DMS 273 (cell line): ENCODE measurements at regions not wholly inside any gene's neighbourhood (a gene's known extent, or its start where the extent isn't known, plus 50 kb on each side); places are given as distances from the start of the nearest gene placed in this dataset.

Source experiments
- DNase-seq: peaks from one replicate; lab custom pipeline; 2025; ENCODE audit not compliant: unreplicated experiment; lab: John Stamatoyannopoulos, UW

- no peak for DNase-seq
Measured at GRCh38 chr1:81446000-81446669, 354.6 kb upstream of the ADGRL2 start.

DNA sequence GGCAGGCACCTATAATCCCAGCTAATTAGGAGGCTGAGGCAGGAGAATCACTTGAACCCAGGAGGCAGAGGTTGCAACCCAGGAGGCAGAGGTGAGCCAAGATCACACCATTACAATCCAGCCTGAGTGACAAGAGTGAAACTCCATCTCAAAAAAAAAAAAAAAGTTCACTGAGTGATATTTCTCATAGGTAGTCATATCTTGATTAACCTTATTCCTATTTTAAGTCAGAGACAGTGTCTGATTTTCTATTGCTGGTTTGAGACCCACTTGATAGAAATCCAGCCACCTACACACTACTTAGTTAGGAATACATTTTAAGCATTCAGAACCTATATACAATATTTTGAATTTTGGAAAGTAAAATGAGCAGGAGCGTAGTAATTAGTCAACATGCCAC is 357.4 kb upstream of the ADGRL2 start:
- no peak for DNase-seq

- no peak for DNase-seq
Measured at GRCh38 chr1:81439046-81439823, 361.5 kb upstream of the ADGRL2 start.

DNA sequence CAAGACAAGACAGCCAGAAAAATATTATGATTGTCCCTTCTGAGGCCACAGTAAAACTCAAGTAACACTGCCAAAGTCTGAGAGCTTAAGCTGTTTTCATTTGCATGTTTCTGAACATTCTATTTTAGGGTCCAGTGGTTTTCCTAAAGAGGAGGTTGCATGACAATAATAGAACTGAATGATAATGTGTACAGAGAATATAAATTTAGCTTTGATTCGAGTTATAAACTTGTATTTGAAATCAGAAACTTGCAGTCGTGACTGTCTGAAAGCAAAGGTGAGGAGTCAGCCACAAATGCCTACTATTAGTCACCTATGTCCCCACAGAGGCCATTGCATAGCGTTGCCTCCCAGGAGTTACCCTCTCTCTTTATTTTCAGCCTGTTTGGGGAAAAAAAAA is 363.1 kb upstream of the ADGRL2 start:
- DNase-seq, result no peak

- DNase-seq, result no peak
Measured at GRCh38 chr1:81437213-81437612, 363.5 kb upstream of the ADGRL2 start.

- no peak for DNase-seq
Measured at GRCh38 chr1:81435175-81435574, 365.6 kb upstream of the ADGRL2 start.

GRCh38 chr1:81433676-81434075 is 367.1 kb upstream of the ADGRL2 start:
- DNase-seq, result no peak

DNA sequence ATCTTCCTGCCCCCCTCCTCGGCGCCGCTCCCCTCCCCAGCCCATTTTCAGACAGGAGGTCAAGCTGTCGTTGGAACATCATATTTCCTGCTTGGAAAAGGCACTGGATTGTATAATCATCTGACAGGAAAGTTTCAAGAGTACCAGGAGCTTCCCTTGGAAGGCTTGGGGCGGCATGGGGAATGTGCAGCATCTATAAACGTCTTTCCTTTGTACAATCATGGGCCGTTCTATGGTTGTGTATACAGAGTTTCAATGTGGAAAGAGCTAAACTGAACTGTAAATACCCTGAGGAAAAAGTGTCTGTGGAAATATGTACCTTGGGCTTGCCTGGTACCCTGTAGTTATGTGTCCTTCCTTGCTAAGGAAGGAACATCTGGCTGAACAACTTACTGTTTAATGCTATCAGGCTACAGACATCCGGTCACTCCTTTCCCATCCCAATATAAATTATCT is 368.1 kb upstream of the ADGRL2 start:
- no peak for DNase-seq

DNA sequence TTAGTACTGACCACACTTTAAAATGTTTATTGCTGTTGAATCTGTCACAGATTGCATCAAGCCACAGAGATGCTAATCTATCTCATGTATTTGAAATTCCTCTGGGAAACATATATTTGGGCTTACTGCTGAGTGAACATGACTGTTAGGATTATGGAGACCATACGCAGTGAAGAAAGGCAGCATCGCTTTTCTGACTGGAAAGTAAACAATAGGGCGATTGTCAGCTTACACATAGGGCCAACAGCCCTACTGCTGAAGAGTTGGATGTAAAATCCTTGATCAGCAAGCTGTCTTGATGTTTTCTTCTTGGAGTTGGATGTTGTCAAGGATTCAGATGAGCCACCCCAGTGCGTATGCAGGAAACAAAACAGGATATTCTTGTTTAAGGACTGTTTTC is 368.7 kb upstream of the ADGRL2 start:
- no peak for DNase-seq

- no peak for DNase-seq
Measured at GRCh38 chr1:81431624-81432000, 369.1 kb upstream of the ADGRL2 start.

DNA sequence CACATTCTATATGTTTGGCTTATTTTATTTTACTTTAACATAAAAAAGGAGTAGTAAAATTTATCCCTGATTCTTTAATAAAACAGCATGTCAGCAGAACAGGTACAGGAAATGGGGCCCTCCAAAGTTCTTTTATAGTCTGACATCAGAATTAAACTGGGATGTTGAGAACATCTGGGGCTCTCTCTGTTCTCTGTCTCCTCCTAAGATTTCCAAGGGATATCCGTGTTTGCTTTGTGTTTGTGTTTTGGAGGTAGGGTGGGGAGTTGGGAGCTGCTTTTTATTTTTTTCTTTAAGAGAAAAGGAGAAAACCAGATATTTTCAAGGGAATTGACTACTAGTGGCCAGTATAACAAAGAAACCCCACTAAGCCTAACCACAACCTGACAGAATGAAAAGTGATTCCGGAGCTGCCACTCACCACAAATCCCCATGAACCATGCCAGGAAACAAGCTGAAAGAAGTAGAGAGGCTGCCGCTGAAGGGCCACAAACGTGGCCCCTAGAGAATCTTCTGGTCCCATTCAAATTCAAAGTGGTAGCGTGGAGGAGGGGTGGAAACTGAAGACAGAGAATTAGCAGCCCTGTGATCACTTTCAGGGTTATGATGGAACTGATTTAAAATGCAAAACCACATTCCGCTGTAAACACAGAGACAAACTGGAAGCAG is 369.6 kb upstream of the ADGRL2 start:
- DNase-seq, result no peak

GRCh38 chr1:81430236-81430938 is 370.3 kb upstream of the ADGRL2 start:
- no peak for DNase-seq

GRCh38 chr1:81428998-81429397 is 371.7 kb upstream of the ADGRL2 start:
- no peak for DNase-seq

GRCh38 chr1:81424816-81425215 is 375.9 kb upstream of the ADGRL2 start:
- DNase-seq, result no peak

DNA sequence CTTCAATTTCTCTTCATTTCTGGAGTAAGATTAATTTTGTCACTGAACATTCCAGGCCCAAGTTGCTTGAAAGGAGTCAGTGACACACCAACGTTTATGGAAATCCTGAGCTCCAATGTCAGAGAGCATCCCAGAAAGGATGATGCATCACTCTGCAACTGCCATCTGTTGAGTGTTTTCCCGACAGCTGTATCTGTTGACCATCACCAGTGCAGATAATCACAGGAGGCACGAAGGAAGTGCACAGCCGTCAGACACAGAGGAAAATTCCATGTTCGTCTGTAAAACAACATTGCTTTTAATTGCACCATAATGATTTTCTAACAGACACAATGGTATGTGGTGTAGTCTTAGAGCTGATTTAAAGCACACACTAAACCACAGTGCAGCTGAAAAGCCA is 376.7 kb upstream of the ADGRL2 start:
- DNase-seq, result peak; percentile 55

DNA sequence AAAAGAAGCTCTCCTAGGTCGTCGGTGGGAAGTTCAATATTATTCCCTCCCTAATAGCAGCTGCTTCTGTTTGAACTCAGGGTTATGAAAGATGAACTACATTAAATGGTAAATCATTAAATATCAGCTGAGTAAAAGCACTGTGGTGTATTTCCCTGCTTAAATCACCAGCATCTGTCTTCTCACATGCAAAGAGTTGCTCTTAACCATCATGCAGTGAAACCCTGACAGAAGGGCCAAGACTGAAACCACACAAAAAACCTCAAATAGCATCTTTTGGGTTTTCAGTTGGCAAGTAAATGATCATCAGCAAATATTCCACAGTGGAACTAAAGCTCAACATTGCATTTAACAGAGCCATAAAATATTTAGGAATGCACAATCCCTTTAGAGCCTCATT is 380.0 kb upstream of the ADGRL2 start:
- DNase-seq, result no peak

DNA sequence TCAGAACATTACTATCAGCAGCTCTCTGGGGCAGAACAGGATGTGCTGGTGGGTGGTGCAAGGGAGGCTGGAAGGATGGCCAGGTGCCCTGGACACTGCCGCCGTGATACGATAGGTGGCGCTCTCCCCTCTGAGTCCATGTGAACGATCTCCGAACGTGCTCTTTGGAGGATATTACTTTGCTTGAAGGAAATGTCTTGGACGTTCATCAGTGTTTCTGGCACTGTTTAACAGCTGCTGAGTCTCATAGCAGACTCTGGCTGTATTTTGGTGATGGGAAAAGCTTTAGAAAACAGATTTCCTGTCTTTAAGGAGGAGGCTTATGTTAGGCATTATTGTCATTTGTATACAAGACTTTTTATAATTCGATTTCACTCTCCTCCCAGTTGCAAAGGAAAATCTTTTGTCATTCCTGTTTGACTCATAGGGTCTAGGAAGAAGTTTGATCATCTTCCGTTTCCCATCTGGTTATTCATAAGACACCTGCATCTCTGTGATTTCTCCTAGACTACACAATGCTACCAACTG is 386.2 kb upstream of the ADGRL2 start:
- peak; percentile 54 for DNase-seq

GRCh38 chr1:81412954-81413353 is 387.8 kb upstream of the ADGRL2 start:
- DNase-seq, result no peak

GRCh38 chr1:81410941-81411340 is 389.8 kb upstream of the ADGRL2 start:
- DNase-seq, result no peak

- no peak for DNase-seq
Measured at GRCh38 chr1:81410351-81410750, 390.4 kb upstream of the ADGRL2 start.

- no peak for DNase-seq
Measured at GRCh38 chr1:81409780-81410274, 390.9 kb upstream of the ADGRL2 start.
